Nephron (organoid): ENCODE measurements at regions not wholly inside any gene's neighbourhood (a gene's known extent, or its start where the extent isn't known, plus 50 kb on each side); places are given as distances from the start of the nearest gene placed in this dataset.

ENCODE experiments used
- H3K27ac Mint-ChIP-seq, 3 experiments: 2 replicates each; pipeline ENCODE4 v1.8.0; 2020; ENCODE audit warnings: mixed read lengths in 3 of 3, mild to moderate bottlenecking in 2 of 3, moderate library complexity in 1 of 3
- H3K27me3 Mint-ChIP-seq: 2 replicates; pipeline ENCODE4 v1.8.0; 2021; ENCODE audit warnings: low read depth, mild to moderate bottlenecking, moderate library complexity, mixed read lengths
- H3K36me3 Mint-ChIP-seq: 2 replicates; pipeline ENCODE4 v1.8.0; 2020; ENCODE audit warnings: low read depth, mixed read lengths
- H3K4me1 Mint-ChIP-seq: 2 replicates; pipeline ENCODE4 v1.8.0; 2020; ENCODE audit warnings: mixed read lengths
- H3K4me3 Mint-ChIP-seq, 3 experiments: 2 replicates each; pipeline ENCODE4 v1.8.0; 2020; ENCODE audit warnings: mild to moderate bottlenecking in 3 of 3, mixed read lengths in 3 of 3, moderate library complexity in 2 of 3
- H3K9me3 Mint-ChIP-seq: 2 replicates; pipeline ENCODE4 v1.8.0; 2020; ENCODE audit warnings: mixed read lengths
- CTCF ChIP-seq, 3 experiments: fragments of 200-600 bp; sonication (generic); IDR thresholded peaks; one replicate each; pipeline ENCODE4 v1.5.0; 2021; ENCODE audit warnings: antibody characterized with exemption in 3 of 3; ENCODE audit not compliant: unreplicated experiment in 3 of 3

DNA sequence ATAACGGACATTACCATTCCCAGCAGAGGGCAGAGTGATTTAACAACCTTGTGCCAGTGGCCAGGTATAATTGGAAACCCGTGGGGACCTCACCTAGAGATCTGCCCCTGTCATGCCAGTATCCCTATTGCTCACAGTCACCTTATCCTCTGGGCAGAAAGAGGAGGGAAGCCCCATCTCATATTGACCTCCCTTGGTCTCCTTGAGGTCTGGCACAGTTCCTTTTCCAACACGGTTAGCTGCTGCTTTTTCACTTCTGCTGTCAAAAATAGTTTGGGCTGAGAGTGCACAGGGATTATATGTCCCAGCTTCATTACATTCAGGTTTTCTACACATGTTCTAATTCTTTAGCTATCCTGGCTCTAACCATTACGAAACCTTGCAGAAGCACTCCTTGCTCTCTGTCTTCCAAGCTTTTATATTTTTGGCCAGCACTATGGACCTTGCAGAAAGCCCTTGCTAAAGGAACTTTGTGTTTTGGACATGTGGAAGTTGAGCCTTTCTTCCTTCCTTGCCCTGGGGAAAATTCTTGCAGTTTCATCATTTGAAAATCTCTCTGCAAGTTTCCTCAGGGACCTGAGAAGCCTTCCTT lies 111.7 kb upstream of the MIS18BP1 start:
- H3K9me3 Mint-ChIP-seq, result no peaks in the 10 kb centered on the region
- no peak overlapping the region for H3K4me3 Mint-ChIP-seq
- no peak for TF ChIP-seq CTCF (IDR thresholded peaks at IDR 0.05; ENCODE audit: unreplicated experiment in 3 of 3)
- no peaks in the 10 kb centered on the region for H3K27me3 Mint-ChIP-seq
- no peak overlapping the region for H3K27ac Mint-ChIP-seq
- no peaks in the 10 kb centered on the region for H3K36me3 Mint-ChIP-seq
- peaks cover 8% of the 10 kb centered on the region for H3K4me1 Mint-ChIP-seq

- no peaks in the 10 kb centered on the region for H3K9me3 Mint-ChIP-seq
- no peaks in the 10 kb centered on the region for H3K36me3 Mint-ChIP-seq
- H3K27ac Mint-ChIP-seq, result no peak overlapping the region
- H3K4me1 Mint-ChIP-seq, result peaks cover 8% of the 10 kb centered on the region
- no peak overlapping the region for H3K4me3 Mint-ChIP-seq
- no peaks in the 10 kb centered on the region for H3K27me3 Mint-ChIP-seq
- TF ChIP-seq CTCF (IDR thresholded peaks at IDR 0.05; ENCODE audit: unreplicated experiment in 3 of 3), result no peak
These were observed 109.5 kb upstream of the MIS18BP1 start for GRCh38 chr14:45362505-45362904.

DNA sequence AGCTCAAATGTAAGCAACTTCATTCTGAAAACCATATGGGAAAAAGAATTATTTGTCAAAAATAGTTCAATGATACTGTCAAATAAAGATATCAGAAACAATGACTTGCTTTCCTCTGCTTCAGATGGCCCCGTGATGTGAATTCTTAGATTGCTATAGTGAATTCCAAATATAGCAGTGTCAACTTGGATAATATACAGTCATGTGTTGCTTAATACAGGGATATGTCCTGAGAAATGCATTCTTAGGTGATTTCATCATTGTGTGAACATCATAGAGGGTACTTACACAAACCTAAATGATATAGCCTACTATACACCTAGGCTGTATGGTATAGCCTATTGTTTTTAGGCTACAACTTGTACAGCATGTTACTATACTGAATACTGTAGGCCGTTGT lies 108.7 kb upstream of the MIS18BP1 start:
- no peaks in the 10 kb centered on the region for H3K36me3 Mint-ChIP-seq
- TF ChIP-seq CTCF (IDR thresholded peaks at IDR 0.05; ENCODE audit: unreplicated experiment in 3 of 3), result no peak
- H3K27ac Mint-ChIP-seq, result no peak overlapping the region
- peaks cover 8% of the 10 kb centered on the region for H3K4me1 Mint-ChIP-seq
- H3K9me3 Mint-ChIP-seq, result no peaks in the 10 kb centered on the region
- H3K27me3 Mint-ChIP-seq, result no peaks in the 10 kb centered on the region
- no peak overlapping the region for H3K4me3 Mint-ChIP-seq

DNA sequence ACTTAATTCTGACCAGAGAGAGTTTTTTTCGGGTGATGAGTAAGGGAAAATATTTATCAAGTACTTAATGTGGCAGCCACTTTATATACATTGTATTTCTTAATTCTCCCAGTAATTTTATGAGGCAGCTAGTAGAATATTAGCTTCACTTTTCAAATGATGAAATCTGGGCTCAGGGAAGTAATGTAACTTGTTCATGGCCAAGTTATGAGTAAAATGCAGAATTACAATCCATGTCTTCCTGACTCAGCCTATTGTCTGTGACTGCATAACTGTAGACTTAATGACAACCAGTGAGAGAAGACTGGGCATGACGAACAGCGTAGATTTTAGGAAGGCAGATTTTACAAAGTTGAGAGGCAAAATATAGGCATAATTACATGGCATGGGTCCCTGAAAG lies 106.7 kb upstream of the MIS18BP1 start:
- H3K36me3 Mint-ChIP-seq, result no peaks in the 10 kb centered on the region
- no peaks in the 10 kb centered on the region for H3K9me3 Mint-ChIP-seq
- no peak overlapping the region for H3K4me3 Mint-ChIP-seq

DNA sequence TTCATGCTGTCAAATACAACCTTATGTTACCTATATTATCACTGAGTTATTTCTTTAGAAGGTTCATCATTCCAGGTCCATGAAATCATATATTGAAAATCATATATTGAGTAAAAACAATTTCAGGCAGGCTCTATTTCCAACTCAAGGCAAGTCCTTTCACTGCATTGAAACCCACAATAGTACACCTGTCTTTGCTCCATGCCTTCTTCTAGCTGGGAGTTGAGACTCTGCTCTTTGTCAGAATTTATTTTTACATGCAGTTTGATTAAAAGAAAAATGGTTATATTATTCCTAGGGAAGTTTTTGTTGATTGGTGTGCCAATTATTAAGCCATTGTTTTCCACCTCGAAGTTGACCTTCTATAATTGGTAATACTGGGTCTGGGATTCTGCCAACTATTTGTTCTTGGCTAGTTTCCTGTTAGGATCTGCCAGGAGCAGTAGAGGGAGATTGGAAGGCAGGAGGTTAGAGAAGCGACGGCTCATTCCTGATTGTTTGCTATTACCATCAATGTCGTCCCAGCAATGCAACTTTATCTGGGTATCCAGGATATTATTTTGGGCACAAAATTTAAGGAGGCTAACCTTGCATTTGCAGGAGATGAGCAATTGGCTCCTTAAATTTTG lies 79.5 kb upstream of the MIS18BP1 start:
- peaks cover 4% of the 10 kb centered on the region for H3K36me3 Mint-ChIP-seq
- H3K27ac Mint-ChIP-seq, result no peak overlapping the region
- no peak overlapping the region for H3K4me3 Mint-ChIP-seq
- TF ChIP-seq CTCF (IDR thresholded peaks at IDR 0.05; ENCODE audit: unreplicated experiment in 3 of 3), result no peak
- H3K27me3 Mint-ChIP-seq, result peaks cover under 1% of the 10 kb centered on the region
- peaks cover 25% of the 10 kb centered on the region for H3K9me3 Mint-ChIP-seq
- no peaks in the 10 kb centered on the region for H3K4me1 Mint-ChIP-seq

More for the DNA sequence above, 106.7 kb upstream of the MIS18BP1 start:
- no peak overlapping the region for H3K27ac Mint-ChIP-seq
- no peaks in the 10 kb centered on the region for H3K27me3 Mint-ChIP-seq
- TF ChIP-seq CTCF (IDR thresholded peaks at IDR 0.05; ENCODE audit: unreplicated experiment in 3 of 3), result no peak
- peaks cover 8% of the 10 kb centered on the region for H3K4me1 Mint-ChIP-seq
